HL-60 (cell line): ENCODE measurements at regions not wholly inside any gene's neighbourhood (a gene's known extent, or its start where the extent isn't known, plus 50 kb on each side); places are given as distances from the start of the nearest gene placed in this dataset.
"Not testable (repeated sequence)": the region's sequence is repeated elsewhere in the genome, so short reads cannot be mapped to it uniquely, and the experiment has no call there.

Experiments
- DNase-seq, 2 experiments: peaks; one replicate each; pipeline ENCODE4 v3.0.0-alpha.2; 2010 to 2020; ENCODE audit warnings: low read depth in 1 of 2, low spot score in 1 of 2
- H3K27ac ChIP-seq: fragments of 250-450 bp; sonication (Bioruptor Pico); replicated peaks from 2 replicates; pipeline ENCODE4 v1.5.1; 2020; ENCODE audit warnings: mild to moderate bottlenecking, moderate library complexity
- H3K27me3 ChIP-seq: fragments of 250-450 bp; sonication (Bioruptor Pico); 2 replicates; pipeline ENCODE4 v1.5.1; 2021; ENCODE audit warnings: mild to moderate bottlenecking, moderate library complexity; ENCODE audit not compliant: insufficient read depth, poor library complexity, severe bottlenecking
- H3K4me3 ChIP-seq: replicated peaks from 2 replicates; pipeline ENCODE4 v1.5.1; 2011; ENCODE audit warnings: mild to moderate bottlenecking, control low read depth, low read length; ENCODE audit not compliant: insufficient read depth
- CTCF ChIP-seq: IDR thresholded peaks from one replicate; pipeline ENCODE4 v1.5.1; 2011; ENCODE audit warnings: low read length, control low read depth, inconsistent platforms; ENCODE audit not compliant: insufficient read depth
- GABPA ChIP-seq: IDR thresholded peaks from 2 replicates; pipeline ENCODE4 v1.6.1; 2012; ENCODE audit warnings: low read depth
- POLR2AphosphoS5 ChIP-seq: IDR thresholded peaks from 2 replicates; pipeline ENCODE4 v1.6.1; 2012; ENCODE audit warnings: low read depth
- SPI1 ChIP-seq: IDR thresholded peaks from 2 replicates; pipeline ENCODE4 v1.6.1; 2012; ENCODE audit warnings: low read depth, mild to moderate bottlenecking, borderline replicate concordance
- TF ChIP-seq, protein P1 (sequence below): IDR thresholded peaks from 2 replicates; pipeline ENCODE4 v1.6.1; 2012; ENCODE audit warnings: low read depth; ENCODE audit not compliant: insufficient replicate concordance

GRCh38 chr7:153948060-153948459 lies 104.1 kb upstream of the DPP6 start:
- Histone ChIP-seq H3K27ac (no peak overlapping the region), H3K27me3 (no peaks in the 10 kb centered on the region), H3K4me3 (no peak overlapping the region)
- no peak for DNase-seq
- no peak for TF ChIP-seq POLR2AphosphoS5
- TF ChIP-seq, protein P1, sequence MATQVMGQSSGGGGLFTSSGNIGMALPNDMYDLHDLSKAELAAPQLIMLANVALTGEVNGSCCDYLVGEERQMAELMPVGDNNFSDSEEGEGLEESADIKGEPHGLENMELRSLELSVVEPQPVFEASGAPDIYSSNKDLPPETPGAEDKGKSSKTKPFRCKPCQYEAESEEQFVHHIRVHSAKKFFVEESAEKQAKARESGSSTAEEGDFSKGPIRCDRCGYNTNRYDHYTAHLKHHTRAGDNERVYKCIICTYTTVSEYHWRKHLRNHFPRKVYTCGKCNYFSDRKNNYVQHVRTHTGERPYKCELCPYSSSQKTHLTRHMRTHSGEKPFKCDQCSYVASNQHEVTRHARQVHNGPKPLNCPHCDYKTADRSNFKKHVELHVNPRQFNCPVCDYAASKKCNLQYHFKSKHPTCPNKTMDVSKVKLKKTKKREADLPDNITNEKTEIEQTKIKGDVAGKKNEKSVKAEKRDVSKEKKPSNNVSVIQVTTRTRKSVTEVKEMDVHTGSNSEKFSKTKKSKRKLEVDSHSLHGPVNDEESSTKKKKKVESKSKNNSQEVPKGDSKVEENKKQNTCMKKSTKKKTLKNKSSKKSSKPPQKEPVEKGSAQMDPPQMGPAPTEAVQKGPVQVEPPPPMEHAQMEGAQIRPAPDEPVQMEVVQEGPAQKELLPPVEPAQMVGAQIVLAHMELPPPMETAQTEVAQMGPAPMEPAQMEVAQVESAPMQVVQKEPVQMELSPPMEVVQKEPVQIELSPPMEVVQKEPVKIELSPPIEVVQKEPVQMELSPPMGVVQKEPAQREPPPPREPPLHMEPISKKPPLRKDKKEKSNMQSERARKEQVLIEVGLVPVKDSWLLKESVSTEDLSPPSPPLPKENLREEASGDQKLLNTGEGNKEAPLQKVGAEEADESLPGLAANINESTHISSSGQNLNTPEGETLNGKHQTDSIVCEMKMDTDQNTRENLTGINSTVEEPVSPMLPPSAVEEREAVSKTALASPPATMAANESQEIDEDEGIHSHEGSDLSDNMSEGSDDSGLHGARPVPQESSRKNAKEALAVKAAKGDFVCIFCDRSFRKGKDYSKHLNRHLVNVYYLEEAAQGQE: no peak
- TF ChIP-seq CTCF: no peak
- TF ChIP-seq SPI1: no peak
- no peak for TF ChIP-seq GABPA

DNA sequence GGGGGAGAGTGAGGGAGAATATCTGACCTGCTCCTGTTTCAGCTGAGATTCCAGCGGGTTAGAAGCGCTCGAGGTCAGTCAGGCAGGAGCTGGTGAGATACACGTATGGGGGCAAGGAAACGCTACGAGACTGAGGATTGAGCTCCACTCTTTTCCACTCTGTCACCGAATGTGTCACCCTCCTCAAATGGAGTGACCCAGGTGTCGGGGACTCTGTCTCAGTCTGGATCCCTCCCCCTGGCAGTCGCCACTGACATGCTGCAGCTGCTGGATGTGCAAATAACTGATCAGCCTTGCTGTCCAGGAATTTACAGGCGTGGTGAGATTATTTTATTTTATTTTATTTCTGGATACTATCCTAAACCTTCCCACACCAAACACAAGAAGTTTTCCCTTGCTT lies 100.9 kb upstream of the DPP6 start:
- H3K27ac ChIP-seq: no peak overlapping the region
- no peak for DNase-seq
- H3K4me3 ChIP-seq: no peak overlapping the region
- H3K27me3 ChIP-seq: no peaks in the 10 kb centered on the region
- TF ChIP-seq SPI1: no peak
- TF ChIP-seq POLR2AphosphoS5: no peak
- TF ChIP-seq, protein P1: no peak
- TF ChIP-seq CTCF: no peak
- TF ChIP-seq GABPA: no peak

GRCh38 chr7:153954477-153954876 lies 97.7 kb upstream of the DPP6 start:
- Histone ChIP-seq H3K27ac (no peak overlapping the region), H3K27me3 (no peaks in the 10 kb centered on the region), H3K4me3 (no peak overlapping the region)
- TF ChIP-seq SPI1: no peak
- TF ChIP-seq, protein P1: no peak
- no peak for TF ChIP-seq CTCF
- no peak for TF ChIP-seq GABPA
- no peak for TF ChIP-seq POLR2AphosphoS5
- no peak for DNase-seq

GRCh38 chr7:153957677-153958076 lies 94.5 kb upstream of the DPP6 start:
- not testable (repeated sequence) for DNase-seq, H3K27ac ChIP-seq, H3K27me3 ChIP-seq, H3K4me3 ChIP-seq

- not testable (repeated sequence) for DNase-seq, H3K27ac ChIP-seq, H3K4me3 ChIP-seq, H3K27me3 ChIP-seq
Measured at GRCh38 chr7:153958381-153958780, 93.8 kb upstream of the DPP6 start.

DNA sequence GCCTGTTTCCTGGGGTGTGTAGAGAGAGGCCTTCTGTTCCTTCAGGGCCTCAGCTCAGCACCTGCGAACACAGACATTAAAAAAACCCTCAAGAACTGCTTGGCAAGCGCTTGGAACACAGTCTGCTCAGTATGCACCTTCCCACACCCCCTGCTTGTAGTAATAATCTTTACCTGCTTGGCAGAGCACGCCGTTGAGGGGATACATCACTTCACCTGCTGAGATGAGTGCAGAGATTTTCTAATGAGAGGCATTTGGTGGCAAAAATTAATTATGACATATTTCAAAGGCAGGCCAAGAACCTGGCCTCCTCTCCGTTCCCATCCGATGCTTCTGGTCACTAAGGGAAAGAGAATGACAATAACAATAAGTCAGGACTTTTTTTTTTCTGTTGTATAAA lies 93.4 kb upstream of the DPP6 start:
- not testable (repeated sequence) for DNase-seq

More for the DNA sequence above, 93.4 kb upstream of the DPP6 start:
- H3K27ac ChIP-seq, H3K27me3 ChIP-seq, H3K4me3 ChIP-seq: not testable (repeated sequence)
